GM18520 (cell line): ENCODE measurements at regions not wholly inside any gene's neighbourhood (a gene's known extent, or its start where the extent isn't known, plus 50 kb on each side); places are given as distances from the start of the nearest gene placed in this dataset.
A peak's percentile ranks its signal among the peaks of the same experiment; 100 is the strongest.
"Not testable (repeated sequence)": the region's sequence is repeated elsewhere in the genome, so short reads cannot be mapped to it uniquely, and the experiment has no call there.

Experiments used
- ATAC-seq: cut with Tn5 transposase; IDR thresholded peaks from one replicate; pipeline ENCODE4 v1.9.1; 2021; ENCODE audit not compliant: unreplicated experiment

DNA sequence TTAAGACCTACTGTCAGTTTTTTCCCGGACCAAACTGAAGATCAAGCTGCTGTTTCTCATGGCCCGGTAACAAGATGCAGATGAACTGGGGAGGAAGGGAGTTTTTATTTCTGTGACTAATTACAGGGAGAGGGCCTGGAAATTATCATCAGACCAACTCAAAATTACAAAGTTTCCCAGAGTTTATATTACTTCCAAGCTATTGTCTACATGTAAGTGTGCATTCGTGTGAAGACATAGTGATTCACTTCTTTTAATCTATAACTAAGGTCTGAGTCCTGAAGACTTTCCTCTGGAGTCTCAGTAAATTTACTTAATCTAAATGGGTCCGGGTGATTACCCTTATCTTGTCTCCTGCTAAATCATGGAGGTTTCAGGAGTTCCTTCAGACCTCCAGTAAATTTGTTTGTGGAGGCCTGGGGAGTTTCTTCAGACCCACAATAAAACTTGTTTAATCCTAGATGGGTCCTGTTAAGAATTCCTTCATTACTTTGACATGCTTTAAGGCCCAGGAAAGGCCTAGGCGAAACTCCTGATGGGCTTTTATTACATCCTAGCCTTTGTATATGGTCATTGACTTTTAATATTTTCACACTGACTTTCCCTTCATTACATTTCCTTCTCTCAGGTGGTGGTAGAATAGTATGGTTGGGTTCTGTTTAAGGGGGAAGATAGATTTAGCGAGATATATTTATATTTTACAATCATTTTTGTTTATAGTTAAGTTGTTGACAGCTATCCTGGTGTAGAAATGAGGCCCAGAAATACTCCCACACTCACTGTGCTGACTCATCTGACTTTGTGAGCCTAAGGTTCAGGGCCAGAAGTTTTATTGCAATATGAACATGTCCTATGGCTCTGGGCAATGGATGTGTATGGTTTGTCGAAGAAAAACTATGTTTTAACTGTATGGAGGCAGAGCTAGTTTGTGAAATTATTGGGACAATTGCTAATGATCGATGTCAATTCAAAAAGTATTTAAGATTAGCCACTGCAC, 627.0 kb upstream of the FBXO33 start:
- no peak for ATAC-seq

DNA sequence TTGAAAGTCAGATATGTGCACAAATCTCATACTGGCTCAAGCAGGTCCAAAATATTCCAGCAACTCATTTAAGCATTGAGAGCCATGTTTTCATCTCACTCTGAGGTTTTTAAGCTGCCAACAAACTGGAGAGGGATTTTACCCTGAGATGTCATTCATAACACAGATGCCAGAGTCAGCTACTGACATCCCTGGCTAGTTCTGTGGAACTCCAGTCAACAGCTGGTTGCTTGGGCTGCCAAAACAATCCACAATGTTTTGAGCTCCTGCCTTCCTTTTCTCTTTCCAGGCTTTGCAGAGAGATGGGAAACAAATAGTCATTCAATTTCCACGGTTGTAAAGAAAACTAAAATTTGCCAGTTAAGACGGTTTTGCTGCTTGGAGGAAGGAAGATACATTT, 621.2 kb upstream of the FBXO33 start:
- no peak for ATAC-seq

DNA sequence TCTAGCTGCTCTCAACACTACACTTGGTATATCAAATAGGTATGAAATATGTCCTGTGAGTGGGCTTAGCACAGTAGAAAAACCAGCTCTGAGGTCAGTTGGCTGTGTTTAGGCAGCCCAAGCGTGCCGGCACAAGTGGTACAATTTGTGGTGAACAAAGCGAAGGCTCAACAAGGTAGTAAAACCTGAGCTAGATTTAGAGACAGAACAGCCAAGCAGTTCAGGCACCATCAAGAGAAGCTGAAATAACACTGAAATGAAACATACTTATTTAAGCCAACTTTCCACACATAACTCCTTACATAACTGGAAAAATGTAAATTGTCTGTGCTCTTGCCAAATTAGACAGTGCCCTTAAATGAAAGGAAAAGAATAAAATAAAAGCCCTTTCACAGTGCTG, 596.8 kb upstream of the FBXO33 start:
- no peak for ATAC-seq

DNA sequence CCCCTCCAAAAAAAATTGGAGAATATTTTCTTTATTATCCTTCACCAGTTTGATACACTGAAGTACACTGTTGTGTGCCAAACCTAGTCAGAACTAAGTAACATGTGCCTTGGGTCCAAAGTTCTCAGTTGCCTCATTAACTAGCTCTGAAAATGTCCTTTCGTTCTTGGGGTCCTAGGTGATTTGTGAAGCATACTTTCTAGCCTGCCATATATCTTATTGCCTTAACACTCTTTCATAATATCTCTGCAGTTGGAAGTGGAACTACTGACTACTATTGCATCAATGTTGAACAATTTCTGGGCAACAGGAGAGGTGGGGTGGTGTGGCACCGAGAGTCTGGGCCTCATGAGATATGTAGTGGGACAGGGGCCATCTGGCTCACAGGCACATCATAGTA, 592.9 kb upstream of the FBXO33 start:
- no peak for ATAC-seq

DNA sequence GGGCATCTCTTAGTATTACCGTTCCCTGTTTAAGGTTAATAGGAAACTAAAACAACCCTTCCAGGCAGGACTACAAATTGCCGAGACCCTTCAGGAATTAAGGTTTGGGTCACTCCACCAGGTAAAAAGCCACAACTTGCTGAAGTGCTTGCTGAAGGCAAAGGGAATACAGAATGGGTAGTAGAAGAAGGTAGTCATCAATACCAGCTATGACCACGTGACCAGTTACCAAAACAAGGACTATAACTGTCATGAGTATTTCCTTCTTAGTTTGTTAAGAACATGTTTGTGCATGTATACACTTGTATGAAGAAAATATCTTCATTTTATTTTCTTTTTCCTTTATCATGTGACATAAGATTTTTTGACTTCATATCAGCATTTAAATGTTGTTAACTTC, 578.7 kb upstream of the FBXO33 start:
- ATAC-seq: no peak

- no peak for ATAC-seq
Measured at GRCh38 chr14:40009771-40010170, 577.5 kb upstream of the FBXO33 start.

DNA sequence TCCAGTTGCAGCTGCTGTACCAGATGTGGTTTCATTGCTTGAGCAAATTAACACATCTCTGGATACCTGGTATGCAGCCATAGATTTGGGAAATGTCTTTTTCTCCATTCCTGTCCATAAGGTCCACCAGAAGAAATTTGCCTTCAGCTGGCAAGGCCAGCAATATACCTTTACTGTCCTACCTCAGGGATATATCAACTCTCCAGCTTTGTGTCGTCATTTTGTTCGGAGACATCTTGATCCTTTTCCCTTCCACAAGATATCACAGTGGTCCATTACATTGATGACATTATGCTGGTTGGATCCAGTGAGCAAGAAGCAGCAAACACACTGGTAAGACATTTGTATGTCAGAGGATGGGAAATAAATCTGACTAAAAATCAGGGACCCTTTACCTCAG, 576.1 kb upstream of the FBXO33 start:
- ATAC-seq: not testable (repeated sequence)

DNA sequence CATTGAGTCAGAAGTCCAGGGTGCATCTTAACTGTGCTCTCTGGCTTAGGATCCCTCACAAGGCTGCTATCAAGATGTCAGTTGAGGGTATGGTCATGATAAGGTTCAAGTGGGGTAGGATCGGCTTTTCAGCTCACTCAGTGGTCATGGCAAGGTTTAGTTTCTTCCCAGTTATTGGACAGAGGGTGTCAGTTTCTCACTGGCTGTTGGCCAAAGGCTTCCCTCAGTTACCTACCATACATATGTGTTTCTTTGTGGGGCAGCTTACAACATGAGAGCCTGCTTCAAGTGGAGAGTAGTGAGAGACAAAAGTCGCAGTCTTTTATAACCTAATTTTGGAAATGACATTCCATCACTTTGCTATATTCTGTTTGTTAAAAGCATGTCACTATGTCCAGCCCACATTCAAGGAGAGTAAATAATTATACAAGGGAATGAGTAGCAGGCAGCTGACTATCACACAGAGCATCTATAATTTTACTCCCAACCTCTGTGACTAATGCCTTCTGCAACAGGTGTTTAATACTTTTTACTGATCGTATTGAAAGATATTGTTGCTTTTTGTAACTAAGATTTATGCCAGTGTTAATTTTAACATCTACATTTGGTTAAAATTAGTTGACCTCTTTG, 572.8 kb upstream of the FBXO33 start:
- no peak for ATAC-seq

DNA sequence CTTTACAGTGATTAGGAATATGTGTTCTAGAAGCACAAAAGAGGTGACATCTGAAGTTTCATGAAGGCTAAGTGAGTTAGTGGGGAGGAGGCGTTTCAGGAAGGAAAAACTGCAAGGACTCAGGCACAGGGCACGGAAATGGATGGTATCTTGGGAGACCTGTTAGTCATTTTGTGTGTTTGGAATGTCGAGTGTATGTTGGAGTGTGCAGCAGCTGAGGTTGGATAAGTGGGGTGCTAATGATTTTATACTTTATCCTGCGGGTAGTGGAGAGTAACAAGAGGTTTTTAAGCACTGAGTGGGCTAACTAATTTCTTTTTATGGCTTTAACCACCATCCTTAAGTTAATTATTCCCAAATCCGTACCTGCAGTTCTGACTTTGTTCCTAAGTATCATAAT, 571.5 kb upstream of the FBXO33 start:
- ATAC-seq: no peak

DNA sequence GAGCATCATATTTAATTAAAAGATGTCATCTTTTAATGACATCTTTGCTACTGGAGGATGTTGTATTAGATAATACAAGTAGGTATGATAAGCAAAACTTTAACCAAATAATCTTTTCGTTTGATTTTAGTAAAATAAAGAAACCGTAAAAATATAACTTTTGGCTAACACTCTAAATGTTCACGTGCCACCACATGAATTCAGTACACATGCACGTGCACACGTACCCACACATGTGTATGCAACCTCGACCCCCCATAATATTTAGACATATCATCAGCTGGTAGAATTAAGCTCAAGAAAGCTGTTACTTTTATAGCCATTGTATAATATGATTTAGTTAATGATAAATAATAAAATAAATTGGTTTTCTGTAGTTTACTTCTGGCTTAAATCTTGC, 566.6 kb upstream of the FBXO33 start:
- ATAC-seq: no peak

DNA sequence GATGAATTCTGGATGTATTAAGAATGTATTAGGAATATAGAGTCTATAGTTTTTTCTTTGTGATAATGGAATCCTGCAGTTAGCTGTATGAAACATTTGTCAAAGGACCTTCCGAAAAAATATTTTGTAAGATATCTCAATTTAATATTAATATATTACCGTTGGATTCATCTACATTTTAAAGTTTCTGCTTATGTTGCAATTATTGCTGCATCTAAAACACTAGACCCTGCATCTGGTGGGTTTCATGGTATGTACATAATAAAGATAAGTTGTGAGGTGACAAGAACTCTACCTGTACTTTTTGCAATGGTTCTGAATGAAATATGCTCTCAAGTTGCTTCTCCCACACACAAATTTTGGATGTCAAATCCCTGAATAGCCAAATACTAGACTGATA, 565.9 kb upstream of the FBXO33 start:
- no peak for ATAC-seq

GRCh38 chr14:39991041-39991440, 558.8 kb upstream of the FBXO33 start:
- no peak for ATAC-seq

GRCh38 chr14:39988939-39989338, 556.7 kb upstream of the FBXO33 start:
- ATAC-seq: no peak

GRCh38 chr14:39984323-39984722, 552.1 kb upstream of the FBXO33 start:
- ATAC-seq: no peak

GRCh38 chr14:39977198-39977597, 545.0 kb upstream of the FBXO33 start:
- ATAC-seq: no peak

- ATAC-seq: peak; percentile 99
Measured at GRCh38 chr14:39974036-39974435, 541.8 kb upstream of the FBXO33 start.

GRCh38 chr14:39972704-39973103, 540.5 kb upstream of the FBXO33 start:
- no peak for ATAC-seq

DNA sequence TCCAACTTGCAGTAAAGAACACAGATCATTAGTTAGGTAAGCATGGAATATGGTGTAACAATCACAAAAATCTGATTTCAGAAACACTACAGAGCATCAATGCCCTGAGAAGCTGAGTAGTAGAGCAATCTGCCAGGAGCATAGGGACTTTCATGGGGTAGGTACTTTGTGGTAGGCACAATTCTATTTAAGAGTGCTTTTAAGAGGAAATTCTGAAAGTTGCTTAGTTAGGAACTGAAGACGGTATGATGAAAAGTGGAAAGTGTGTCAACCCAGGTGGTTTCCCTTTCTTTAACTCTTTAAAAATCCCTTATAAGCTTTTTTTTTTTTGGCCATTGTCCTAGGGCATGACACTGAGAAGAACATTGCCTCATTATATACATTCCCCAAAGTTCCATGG, 535.7 kb upstream of the FBXO33 start:
- no peak for ATAC-seq

GRCh38 chr14:39957987-39958386, 525.8 kb upstream of the FBXO33 start:
- no peak for ATAC-seq

DNA sequence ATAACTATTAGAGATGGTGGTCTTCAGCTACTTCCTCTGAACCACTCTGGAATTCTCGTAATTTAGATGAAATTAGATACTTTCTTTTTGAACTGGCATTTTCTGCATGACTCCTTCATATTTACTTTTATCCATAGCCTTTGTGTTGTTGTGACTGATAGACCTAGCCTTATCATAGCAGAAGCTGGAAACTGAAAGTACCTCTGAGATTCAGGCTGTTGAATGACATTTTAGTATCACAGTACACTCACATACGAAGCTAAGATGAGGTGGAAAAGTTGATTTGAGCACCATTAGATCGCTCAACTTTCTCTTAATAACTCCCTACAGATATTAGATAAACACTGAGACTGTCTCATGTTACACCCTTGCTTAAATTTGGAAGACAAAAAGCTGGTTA, 525.1 kb upstream of the FBXO33 start:
- peak; percentile 82 for ATAC-seq

- ATAC-seq: no peak
Measured at GRCh38 chr14:39956372-39956771, 524.1 kb upstream of the FBXO33 start.

- ATAC-seq: no peak
Measured at GRCh38 chr14:39948235-39948634, 516.0 kb upstream of the FBXO33 start.
